GM21825 (cell line): ENCODE measurements at regions not wholly inside any gene's neighbourhood (a gene's known extent, or its start where the extent isn't known, plus 50 kb on each side); places are given as distances from the start of the nearest gene placed in this dataset.
"Not testable (repeated sequence)": the region's sequence is repeated elsewhere in the genome, so short reads cannot be mapped to it uniquely, and the experiment has no call there.

Source experiments
- ATAC-seq: cut with Tn5 transposase; IDR thresholded peaks from one replicate; pipeline ENCODE4 v1.9.1; 2021; ENCODE audit warnings: mild to moderate bottlenecking, moderate library complexity; ENCODE audit not compliant: unreplicated experiment

DNA sequence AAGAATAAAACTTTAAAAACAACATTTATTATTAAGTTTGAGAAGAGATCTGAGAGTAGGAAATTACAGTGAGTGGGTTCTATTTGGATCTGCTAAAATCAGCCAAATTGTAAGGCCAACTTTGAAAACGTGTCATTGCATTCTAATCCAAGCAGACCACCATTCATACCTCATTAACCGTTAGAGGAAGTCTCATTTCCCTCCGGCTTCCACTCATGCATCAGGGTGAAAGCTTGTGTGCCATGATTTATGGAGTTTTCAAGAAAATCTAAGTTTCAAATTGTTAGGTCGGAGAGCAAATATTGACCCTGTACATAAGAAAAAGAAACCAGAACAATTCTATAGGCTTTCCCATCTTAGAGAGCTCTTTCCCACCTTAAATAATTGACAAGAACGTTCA, 166.6 kb upstream of the NRG3 start:
- ATAC-seq: no peak

DNA sequence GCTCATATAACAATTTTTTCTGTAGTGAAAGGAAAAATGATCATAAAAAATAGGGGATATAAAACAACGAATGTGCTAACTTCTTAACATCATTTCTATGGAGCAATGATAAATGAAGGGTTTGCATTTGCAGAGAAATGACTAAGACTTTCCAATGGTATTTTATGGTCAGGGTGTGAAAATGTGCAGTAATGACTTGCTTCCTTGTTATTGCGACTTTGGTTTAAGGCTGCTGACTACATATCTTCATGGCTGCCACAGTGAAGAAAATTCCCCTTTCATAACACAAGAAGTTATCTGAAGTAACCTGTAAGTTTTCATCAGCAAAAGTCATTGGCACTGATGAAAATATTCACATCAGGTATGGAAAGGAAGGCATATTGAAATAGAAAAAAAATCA, 166.1 kb upstream of the NRG3 start:
- no peak for ATAC-seq

DNA sequence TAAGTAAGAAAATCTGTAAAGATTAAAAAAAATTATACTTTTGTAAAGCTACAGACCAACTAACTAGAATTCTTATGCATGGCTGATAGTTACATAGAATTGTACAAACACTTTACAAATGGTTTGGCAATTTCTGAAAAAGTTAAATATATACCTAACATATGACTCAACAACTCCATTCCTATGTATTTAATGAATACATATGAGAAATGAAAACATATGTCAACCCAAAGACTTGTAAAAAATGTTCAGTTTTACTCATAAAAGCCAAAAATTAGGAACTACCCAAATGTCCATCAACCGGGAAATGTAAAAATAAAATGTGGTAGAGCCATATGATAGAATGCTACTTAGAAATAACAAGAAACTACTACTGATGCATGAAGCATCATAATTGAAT, 152.6 kb upstream of the NRG3 start:
- ATAC-seq: no peak

DNA sequence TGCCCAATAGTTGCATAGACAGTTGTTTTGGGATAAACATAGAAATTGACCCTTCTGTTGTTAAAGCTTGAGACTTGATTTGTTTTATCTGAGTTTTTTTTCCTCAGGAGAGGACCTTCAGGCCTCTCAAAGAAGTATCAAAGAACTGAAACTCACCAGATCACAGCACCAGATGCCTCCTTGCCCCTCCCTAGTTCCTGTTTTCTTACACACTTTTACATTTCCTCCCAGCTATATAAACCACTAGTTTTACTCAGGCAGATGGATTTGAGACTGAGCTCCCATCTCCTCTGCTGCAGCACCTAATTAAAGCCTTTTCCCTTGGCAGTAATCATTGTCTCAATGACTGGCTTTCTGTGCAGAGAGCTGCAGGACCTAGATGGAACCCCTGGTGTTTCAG, 150.6 kb upstream of the NRG3 start:
- ATAC-seq: no peak

DNA sequence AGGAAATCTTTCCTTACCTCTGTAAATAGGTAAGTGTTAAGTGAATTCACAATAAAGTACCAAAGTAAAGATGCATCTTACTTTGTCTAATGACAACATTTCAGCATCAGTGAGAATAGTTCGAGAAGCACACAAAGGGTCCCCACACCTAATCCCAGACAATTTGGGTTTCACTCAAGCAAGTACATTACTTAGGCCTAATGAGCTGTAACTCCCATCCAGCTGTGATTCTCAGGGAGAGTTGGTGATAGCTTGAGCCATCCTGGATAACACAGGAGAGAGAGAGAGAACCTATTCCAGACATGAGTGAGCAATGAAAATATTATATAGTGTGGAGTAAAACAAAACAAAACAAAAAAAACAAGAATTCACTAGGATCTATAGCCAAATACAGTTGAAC, 149.1 kb upstream of the NRG3 start:
- no peak for ATAC-seq

DNA sequence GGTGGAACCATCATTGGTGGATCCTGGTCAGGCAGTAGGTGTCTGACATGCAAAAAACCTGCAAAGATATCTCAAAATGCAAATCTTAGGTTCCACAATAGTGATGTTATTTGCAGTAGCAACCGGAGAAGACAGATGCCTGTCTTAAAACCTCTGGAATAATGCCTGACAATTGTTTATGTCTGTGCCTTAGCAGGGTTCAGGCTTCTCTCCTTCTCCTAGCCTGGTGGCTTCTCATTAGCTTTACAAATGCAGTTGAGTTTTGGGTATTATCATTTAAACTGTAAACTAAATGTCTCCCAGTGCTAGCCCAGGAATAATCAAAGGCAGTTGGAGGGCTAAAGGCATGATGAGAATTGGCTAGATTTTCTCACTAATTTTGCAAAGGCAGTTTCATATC, 146.3 kb upstream of the NRG3 start:
- no peak for ATAC-seq

DNA sequence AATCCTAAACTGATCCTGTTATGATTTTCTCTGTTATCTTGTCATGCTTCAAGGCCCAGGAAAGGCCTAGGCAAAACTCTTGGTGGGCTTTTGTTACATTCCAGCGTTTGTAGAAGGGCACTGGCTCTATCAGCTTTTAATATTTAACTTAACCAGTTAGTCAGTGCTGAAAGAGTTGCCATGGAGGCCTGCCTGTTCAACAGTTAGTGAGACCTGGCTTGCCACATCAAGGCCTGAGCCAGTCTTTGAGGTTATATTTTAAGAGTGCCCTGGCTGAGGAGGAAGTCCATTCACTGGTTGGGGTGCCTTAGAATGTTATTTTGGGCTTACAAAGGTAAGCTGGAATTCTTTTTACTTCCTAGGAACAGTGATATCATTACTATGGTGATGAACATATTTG, 144.1 kb upstream of the NRG3 start:
- ATAC-seq: no peak

DNA sequence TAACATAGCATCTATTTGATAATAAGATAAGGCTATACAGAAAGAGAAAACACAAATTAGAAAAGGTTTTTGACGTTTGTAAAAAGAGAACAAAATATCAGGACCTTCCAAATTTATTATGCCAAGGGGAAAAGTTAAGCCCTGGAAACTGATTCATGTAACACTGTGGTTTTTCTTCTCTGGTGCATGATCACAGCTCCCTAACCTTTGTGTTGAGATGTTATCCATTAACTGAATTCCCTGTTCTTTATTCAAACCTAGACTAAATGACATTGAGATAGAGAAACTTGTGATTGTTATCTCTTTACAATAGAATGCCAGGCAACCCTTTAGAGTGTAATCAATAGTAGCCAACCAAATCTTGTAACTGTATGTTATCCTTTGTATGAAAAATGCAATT, 141.5 kb upstream of the NRG3 start:
- no peak for ATAC-seq

DNA sequence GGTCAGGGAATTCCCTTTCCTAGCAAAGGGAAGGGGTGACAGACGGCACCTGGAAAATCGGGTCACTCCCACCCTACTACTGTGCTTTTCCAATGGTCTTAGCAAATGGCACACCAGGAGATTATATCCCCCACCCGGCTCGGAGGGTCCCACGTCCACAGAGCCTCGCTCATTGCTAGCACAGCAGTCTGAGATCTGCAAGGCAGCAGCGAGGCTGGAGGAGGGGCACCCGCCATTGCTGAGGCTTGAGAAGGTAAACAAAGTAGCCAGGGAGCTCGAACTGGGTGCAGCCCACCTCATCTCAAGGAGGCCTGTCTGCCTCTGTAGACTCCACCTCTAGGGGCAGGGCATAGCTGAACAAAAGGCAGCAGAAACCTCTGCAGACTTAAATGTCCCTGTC, 139.8 kb upstream of the NRG3 start:
- not testable (repeated sequence) for ATAC-seq

DNA sequence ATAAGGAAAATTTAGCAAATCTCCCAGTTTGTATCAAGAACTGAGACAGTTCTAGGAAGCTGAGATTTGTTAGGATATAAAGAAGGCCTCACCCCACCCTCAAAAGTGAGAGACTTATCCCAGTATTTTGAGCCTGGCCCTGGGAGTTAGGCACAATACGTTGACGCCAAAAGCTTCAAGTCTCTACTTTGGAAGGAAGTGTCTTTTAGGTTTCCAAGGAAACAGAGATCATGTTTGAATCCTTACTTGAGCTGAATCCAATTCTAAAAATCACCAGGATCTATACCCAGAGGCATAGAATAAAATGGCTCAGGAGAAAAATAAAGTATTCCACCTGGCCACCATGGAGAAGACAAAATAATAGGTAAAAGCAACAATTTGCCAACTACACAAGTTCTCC, 115.9 kb upstream of the NRG3 start:
- ATAC-seq: no peak

DNA sequence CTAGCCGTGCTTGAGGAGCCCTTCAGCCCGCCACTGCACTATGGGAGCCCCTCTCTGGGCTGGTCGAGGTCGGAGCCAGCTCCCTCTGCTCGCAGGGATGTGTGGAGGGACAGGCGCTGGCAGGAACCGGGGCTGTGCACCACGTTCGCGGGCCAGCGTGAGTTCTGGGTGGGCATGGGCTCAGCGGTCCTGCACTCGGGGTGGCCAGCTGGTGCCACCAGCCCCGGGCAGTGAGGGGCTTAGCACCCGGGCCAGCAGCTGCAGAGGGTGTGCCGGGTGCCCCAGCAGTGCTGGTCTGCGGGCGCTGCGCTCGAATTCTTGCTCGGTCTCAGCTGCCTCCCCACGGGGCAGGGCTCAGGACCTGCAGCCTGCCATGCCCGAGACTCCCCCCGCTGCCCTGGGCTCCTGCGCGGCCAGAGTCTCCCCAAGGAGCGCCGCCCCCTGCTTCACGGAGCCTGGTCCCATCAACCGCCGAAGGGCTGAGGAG, 90.8 kb upstream of the NRG3 start:
- ATAC-seq: no peak

DNA sequence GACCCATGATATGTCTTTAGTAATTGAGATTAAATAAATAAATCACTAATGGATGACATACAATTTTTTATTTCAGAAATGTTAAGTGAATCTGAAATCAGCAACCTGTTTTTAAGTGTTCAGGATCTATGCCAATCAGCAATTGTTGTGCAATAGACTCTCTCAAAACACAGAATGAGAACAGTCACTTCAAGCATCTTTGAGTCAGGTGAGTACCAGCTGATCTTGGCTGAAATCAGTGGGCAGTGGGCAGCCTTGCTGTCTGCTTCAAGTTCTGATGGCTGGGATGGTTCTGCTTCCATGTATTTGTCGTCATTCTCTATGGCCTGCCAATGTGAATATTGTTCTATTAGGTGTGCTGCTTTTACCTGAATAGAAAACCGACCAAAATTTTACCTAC, 82.3 kb upstream of the NRG3 start:
- no peak for ATAC-seq

DNA sequence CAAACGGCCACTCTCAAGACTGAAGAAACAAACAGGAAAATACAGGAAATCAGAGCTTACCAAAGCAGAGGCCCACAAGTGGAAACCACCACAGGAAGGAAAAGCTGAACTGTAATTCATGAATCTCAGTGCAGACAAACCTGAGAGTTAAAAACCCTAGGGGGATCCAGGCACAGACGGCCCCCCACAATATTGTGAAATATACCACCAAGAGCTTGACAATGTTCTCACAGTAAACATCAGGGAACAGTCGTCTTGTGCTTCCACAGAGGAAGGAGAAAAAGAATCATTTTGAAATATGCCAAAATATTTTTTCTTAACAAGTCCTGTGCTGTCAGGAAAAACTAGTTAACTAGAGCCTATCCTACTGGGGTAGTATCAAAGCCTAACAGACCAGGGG, 68.2 kb upstream of the NRG3 start:
- ATAC-seq: no peak

DNA sequence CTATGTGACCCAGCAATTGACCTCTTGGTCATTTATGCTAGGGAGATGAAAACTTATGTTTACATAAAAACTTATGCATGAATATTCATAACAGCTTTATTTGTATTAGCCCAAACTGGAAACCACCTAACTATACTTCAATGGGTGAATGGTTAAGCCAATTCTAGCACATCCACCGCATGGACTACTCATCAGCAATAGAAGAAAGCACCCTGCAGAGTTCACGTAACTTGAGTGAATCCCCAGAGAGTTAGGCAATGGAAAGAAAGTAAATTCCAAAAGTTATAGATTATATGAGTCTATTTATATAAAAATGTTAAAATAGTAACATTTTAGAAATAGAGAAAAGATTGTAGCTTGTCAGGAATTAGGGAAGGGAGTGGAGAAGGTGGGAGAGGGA, 60.2 kb upstream of the NRG3 start:
- no peak for ATAC-seq

DNA sequence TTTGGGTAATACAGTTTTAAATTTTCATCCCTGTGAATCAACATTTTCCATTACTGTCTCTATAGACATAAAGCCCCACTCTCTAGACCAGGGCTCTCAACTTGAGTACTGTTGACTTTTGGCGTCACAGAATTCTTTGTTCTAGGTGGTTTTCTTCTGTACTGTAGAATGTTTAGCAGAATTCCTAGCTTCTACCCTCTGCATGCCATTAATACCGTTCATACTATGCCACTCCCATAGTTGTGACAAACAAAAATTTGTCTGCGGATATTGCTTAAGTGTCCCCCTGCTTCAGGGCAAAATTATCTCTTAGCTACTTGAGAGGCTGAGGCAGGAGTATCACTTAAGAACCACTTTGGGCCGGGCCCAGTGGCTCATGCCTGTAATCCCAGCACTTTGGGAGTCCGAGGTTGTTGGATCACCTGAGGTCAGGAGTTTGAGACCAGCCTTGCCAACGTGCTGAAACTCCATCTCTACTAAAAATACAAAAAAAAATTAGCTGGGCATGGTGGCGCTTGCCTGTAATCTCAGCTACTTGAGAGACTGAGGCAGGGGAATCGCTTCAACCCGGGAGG, 57.3 kb upstream of the NRG3 start:
- ATAC-seq: no peak

DNA sequence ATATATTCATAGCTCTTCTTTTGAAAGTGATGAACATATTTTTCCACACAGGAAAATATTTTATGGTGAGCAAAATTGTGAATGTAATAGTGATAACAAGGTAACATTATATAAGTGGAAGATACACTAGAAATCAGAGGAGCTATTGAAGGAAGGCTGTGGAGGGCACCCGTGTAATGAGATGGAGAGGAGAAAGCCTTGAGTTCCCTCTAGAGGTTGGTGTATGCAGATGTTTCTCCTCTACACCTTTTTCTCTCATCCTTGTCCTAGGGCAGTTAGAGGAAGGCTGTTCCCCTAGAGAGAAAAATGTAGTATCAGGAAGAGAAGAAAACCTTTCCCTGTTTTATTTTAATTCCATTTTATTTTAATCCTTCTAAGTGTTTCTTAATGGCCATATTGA, 54.6 kb upstream of the NRG3 start:
- no peak for ATAC-seq
